ENCODE measurements at regions not wholly inside any gene's neighbourhood (a gene's known extent, or its start where the extent isn't known, plus 50 kb on each side); places are given as distances from the start of the nearest gene placed in this dataset.
"Not testable (repeated sequence)": the region's sequence is repeated elsewhere in the genome, so short reads cannot be mapped to it uniquely, and the experiment has no call there.

DNA sequence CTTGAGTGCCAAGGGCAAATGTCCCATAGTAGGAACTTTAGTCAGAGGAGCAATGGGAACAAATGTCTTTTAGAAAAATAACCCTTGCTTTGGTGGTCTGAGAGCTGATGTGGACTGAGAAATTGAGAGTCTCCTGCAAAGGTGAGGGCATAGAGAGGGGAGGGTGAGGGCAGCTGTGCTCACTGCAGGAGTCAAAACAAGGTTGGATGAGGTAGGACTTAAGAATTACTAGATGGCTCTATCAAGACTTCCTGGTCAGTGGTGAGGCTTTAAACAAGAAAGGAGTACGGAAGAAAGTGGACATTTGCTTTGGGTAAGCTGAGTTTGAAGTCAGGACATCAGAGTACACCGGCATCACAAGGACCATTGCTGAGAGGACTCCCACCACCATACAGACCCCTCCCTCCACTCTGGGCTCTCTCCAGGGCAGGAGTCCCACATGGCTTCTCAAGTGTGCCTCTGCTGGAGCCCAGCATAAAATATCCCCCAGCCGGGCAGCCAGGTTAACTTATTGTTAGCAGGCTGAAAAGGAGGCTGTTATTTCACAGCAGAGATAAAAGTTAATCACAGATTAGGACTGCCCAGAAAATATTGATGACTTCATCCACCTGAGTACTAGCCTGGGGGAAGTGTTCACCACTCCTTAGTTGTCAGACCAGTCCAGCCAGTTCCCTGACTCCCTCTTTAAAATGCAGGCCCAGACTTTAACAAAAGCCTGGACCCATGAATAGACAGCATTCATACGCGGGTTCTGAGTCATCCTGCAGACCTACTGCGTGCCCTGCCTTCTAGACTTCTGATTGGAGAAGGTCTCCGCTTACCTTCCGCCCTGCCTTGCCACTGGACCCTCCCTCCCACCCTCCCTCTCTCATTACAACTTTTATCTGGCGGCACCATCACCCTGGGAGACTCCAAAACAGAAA, 167.2 kb downstream of the BCL2L11 start:
- not testable (repeated sequence) for DNase-seq (ENCODE audit: low spot score)

GRCh38 chr2:111290370-111290769, 169.7 kb downstream of the BCL2L11 start:
- not testable (repeated sequence) for DNase-seq (ENCODE audit: low spot score)

DNA sequence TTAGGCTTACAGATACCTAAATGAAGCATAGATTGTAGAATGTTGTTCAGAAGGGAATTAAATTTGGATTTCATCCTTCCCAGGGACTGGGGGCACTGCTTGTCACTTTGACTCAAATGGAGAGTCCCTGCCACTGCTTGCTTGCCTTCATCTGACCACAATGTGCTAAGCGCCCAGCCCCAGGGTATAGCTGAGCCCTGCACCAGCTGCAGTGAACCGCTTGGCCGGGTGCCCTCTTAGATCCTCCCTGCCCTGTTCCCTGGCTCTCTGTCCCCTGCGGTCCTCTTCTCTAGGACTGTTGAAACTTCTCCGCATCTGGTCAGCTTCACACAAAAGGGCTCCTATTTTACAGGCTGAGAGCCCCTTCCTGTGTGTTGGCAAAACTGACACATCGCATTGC, 170.9 kb downstream of the BCL2L11 start:
- not testable (repeated sequence) for DNase-seq (ENCODE audit: low spot score)

- not testable (repeated sequence) for DNase-seq (ENCODE audit: low spot score)
Measured at GRCh38 chr2:111292232-111292968, 171.7 kb downstream of the BCL2L11 start.

GRCh38 chr2:111294699-111295098, 174.0 kb downstream of the BCL2L11 start:
- not testable (repeated sequence) for DNase-seq (ENCODE audit: low spot score)

DNA sequence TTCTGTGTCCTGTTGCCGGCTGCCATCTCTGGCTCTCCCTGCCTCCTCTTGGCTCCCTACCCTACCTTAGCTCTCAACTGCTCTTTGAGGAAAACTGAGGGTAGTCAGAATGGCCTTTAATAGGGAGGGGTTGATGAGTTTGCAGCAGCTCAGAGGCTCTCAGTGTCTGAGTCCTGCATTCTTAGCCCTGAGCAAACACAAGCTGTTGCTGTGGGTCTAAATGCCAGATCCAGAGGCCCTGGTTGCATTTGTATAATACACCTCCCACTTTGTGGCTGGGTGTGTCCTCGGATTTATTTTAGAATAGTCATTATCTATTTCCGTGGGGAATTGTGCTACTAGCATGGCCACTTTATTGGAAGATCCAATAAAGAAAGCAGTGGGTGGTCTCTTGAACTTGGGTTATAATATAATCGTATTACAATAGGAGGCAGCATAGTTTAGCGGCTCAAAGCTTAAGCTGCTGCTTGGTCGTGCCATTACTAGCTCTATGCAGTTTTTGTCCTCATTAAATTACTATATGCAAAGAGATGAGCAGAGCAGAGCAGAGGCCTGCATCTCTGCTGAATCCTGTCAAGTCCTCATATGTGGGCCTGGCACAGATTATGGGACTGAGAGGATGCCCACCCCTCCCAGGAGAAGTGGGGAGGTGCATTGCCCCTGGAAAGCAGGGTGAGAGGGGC, 175.5 kb downstream of the BCL2L11 start:
- DNase-seq (ENCODE audit: low spot score) = not testable (repeated sequence)

- not testable (repeated sequence) for DNase-seq (ENCODE audit: low spot score)
Measured at GRCh38 chr2:111297128-111297527, 176.4 kb downstream of the BCL2L11 start.

- not testable (repeated sequence) for DNase-seq (ENCODE audit: low spot score)
Measured at GRCh38 chr2:111298927-111299326, 178.2 kb downstream of the BCL2L11 start.

GRCh38 chr2:111299635-111300034, 178.9 kb downstream of the BCL2L11 start:
- DNase-seq (ENCODE audit: low spot score) = not testable (repeated sequence)

DNA sequence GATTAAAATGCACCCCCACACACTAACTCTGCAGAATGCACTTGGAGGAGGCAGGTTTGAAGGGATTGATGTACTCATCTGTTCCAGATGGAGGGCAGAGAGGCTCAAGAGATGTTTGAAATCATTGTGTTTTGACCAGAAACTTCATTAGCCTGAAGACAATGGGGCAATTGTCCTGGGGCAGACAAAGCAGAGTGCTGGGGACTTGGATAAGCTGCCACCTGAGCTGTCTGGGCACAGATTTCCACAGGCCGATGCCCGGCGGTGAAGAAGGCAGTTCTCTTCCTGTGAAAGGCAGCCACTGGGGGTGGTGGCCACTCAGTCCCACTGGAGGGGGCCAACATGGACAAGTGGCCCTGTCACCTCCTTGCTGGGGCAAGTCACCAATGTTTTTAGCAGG, 181.0 kb downstream of the BCL2L11 start:
- DNase-seq (ENCODE audit: low spot score) = not testable (repeated sequence)

DNA sequence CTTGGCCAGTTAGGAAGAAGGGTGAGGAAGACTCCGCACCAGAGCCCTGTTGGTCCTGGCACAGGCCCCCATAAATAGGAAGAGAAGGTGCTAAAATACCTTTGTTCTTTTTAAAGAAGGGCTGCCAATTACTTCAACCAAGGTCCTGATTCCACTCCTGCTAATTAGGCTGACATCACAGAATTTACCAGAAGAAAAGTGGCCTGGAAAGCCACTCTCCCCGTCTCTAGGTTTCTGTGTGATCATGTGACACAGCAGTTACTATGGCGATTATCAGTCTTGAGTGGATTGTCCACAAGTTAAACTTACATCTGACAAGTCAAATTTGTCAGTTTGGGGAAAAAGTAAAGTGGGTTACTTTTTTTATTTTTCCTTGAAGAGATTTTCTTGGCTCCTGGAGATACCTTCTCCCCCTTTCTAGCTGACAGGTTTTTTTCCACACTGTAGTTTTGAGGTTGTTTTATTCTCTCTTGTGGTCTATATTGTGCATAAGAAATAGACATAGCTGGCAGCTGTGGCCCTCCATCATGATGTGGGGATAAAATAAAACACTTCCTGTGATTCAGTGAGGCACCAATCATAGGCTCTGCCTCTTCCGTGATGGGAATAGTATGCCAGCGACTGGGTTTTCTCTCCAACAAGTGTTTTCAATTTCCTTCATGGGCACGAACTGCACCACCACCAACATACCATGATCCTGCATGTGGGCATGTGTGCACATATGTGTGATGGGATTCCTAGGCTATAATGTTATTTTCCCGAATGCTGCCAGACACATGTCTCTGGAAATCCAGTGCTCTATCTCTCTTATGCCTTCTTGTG, 181.9 kb downstream of the BCL2L11 start:
- not testable (repeated sequence) for DNase-seq (ENCODE audit: low spot score)

GRCh38 chr2:111307302-111307701, 186.6 kb downstream of the BCL2L11 start:
- not testable (repeated sequence) for DNase-seq (ENCODE audit: low spot score)

DNA sequence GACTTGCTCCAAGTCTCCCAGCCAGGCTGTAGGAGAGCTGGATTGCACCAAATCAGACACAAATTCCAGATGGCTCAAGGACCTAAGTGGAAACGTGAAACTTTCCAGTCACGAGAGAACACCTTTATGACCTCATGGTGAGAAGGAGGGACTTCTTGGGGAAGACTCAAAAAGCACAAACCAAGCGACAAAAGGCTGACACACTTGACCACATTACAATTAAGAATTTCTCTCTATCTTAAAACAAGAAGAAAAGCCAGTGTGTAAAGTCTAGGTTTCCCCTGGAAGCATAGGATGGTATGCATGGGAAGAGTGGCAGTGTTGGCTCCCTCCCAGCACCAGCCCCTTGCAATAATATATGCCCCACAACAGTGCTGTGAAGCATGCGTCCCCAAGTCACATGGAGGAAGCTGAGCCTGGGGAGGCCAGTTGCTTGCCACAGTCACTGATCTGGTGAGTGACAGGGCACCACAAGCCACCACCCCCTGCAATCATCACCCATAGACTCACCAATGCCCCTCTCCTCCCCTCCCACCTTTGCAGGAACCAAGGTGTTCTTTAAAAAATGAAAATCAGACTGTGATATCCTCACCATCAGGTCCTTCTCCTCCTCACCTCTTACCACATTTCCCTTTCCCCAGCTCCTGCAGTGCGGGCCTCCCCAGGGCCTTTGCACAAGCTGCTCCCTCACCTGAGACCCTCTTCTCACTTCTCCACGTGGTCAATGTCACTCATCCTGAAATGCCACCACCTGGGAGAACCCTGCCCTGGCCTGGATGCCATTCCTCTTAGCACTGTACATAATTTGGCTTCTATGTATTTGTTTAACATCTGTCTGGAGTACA, 188.7 kb downstream of the BCL2L11 start:
- DNase-seq (ENCODE audit: low spot score) = not testable (repeated sequence)

DNA sequence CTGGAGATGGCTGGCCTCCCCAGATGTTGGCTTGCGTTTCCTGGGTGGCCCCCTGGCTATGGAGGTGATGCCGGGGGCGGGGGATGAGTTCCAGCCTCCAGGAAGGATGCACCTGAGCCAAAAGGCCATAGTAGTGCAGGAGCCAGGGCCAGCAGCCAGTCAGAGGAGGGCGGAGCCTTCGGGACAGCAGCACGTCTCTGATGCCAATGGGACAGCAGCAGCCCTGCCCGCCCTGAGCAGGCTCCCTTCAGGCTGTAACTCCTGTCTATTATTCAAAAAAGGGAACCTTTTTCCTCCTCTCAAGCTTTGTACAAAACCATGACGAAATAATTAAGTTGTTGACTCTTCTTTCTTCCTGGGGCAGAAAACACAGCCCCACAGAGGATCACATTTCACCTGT, 189.7 kb downstream of the BCL2L11 start:
- DNase-seq (ENCODE audit: low spot score) = not testable (repeated sequence)

- not testable (repeated sequence) for DNase-seq (ENCODE audit: low spot score)
Measured at GRCh38 chr2:111311568-111311967, 190.9 kb downstream of the BCL2L11 start.

- peak; percentile 31 for DNase-seq (ENCODE audit: low spot score)
Measured at GRCh38 chr2:111312897-111313607, 192.3 kb downstream of the BCL2L11 start.

- DNase-seq (ENCODE audit: low spot score) = not testable (repeated sequence)
Measured at GRCh38 chr2:111313711-111314110, 193.0 kb downstream of the BCL2L11 start.

DNA sequence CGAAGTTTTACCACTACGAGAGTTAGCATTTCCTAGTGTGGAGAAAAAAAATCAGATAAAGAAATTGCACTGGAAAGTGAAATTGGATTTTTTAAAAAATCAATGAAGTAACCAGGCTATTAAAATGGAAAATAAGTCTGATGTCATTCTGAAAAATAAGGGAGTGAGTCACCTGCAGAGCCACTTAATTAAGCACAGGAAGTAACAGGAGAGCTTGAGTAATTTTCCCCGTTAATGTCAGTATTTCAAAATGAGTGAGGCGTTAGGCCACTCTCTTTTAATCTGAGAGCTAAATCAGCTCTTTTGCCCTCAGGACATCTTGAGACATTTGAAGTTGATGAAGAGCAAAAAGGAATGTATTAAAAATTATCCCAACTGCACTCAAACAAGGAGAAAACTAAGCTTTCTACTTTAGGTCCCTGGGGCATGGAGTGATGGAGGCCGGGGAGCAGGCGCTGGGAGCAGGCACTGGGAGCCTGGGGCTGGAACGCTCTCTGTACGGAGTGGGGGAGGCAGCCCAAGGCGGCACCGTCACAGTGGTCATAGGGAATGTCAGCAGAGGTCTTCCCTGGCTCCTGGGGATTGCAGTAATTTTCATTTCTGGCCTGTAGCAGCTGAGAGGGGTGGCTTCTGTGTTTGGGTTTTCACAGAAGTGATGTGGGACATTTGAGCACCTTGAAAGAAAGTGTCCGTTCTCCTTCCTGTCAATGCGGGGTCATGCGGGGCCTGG, 194.6 kb downstream of the BCL2L11 start:
- not testable (repeated sequence) for DNase-seq (ENCODE audit: low spot score)

- not testable (repeated sequence) for DNase-seq (ENCODE audit: low spot score)
Measured at GRCh38 chr2:111316221-111316741, 195.6 kb downstream of the BCL2L11 start.

Data from cerebellar cortex (tissue), 1 donor.